ENCODE measurements at regions not wholly inside any gene's neighbourhood (a gene's known extent, or its start where the extent isn't known, plus 50 kb on each side); places are given as distances from the start of the nearest gene placed in this dataset.
"Not testable (repeated sequence)": the region's sequence is repeated elsewhere in the genome, so short reads cannot be mapped to it uniquely, and the experiment has no call there.

GRCh38 chr2:89291717-89292298 is 600.3 kb downstream of the RPIA start:
- not testable (repeated sequence) for H3K9me3 ChIP-seq (ENCODE audit: control insufficient read depth, low read depth, low read length); H3K18ac ChIP-seq (ENCODE audit: insufficient read length, low read depth, low read length); H3K4me2 ChIP-seq (ENCODE audit: insufficient read depth, insufficient read length, low read length); H2AFZ ChIP-seq (ENCODE audit: low read length); H3K4ac ChIP-seq (ENCODE audit: low read depth, low read length); H2BK15ac ChIP-seq (ENCODE audit: low read depth, low read length); H3K27me3 ChIP-seq (ENCODE audit: insufficient read depth, low read length); H2BK5ac ChIP-seq (ENCODE audit: insufficient read length, low read length); H3K36me3 Mint-ChIP-seq (ENCODE audit: insufficient read depth in 1 of 3, low read depth in 3 of 3); DNase-seq; H2BK120ac ChIP-seq (ENCODE audit: low read depth, low read length, poor library complexity, severe bottlenecking); H2AK5ac ChIP-seq (ENCODE audit: insufficient read length, low read length); H3K23me2 ChIP-seq (ENCODE audit: insufficient read length, low read depth, low read length, poor library complexity, severe bottlenecking); H4K91ac ChIP-seq (ENCODE audit: insufficient read length, low read depth, low read length); H4K20me1 ChIP-seq (ENCODE audit: control insufficient read depth, insufficient read depth, insufficient read length); H3K79me2 ChIP-seq (ENCODE audit: insufficient read depth, low read length); H3K9ac ChIP-seq (ENCODE audit: extremely low read depth, insufficient read length, low read length); H2BK20ac ChIP-seq (ENCODE audit: low read depth, low read length, poor library complexity, severe bottlenecking); H3K9me3 Mint-ChIP-seq; H4K5ac ChIP-seq (ENCODE audit: insufficient read length, low read depth, low read length); H3K14ac ChIP-seq (ENCODE audit: insufficient read depth, low read length); H4K8ac ChIP-seq (replicated peaks; ENCODE audit: insufficient read length, low read depth, low read length); H3K56ac ChIP-seq (ENCODE audit: insufficient read length, low read depth, low read length); H3K4me1 ChIP-seq (ENCODE audit: insufficient read depth, low read length); H3K27ac ChIP-seq (ENCODE audit: insufficient read length, low read depth, low read length); H3K4me1 Mint-ChIP-seq; H3K27me3 Mint-ChIP-seq (ENCODE audit: low read depth); H3K79me1 ChIP-seq (ENCODE audit: insufficient read depth, low read depth, low read length, poor library complexity, severe bottlenecking); H3K27ac Mint-ChIP-seq; H3K4me3 Mint-ChIP-seq; H3T11ph ChIP-seq (ENCODE audit: low read length); H2BK12ac ChIP-seq (ENCODE audit: insufficient read length, low read depth, low read length); H3K23ac ChIP-seq (ENCODE audit: insufficient read length, low read depth, low read length)
- no CpG with 5 or more reads among the region's 7 CpGs for WGBS (ENCODE audit: extremely low coverage, insufficient read length, low lambda C conversion rate)

- H2BK120ac ChIP-seq (ENCODE audit: low read depth, low read length, poor library complexity, severe bottlenecking); H3K27me3 Mint-ChIP-seq (ENCODE audit: low read depth); H3K4ac ChIP-seq (ENCODE audit: low read depth, low read length); H3K27me3 ChIP-seq (ENCODE audit: insufficient read depth, low read length); H3T11ph ChIP-seq (ENCODE audit: low read length); H4K20me1 ChIP-seq (ENCODE audit: control insufficient read depth, insufficient read depth, insufficient read length); H3K23me2 ChIP-seq (ENCODE audit: insufficient read length, low read depth, low read length, poor library complexity, severe bottlenecking); H3K79me1 ChIP-seq (ENCODE audit: insufficient read depth, low read depth, low read length, poor library complexity, severe bottlenecking); H3K23ac ChIP-seq (ENCODE audit: insufficient read length, low read depth, low read length); H3K9me3 Mint-ChIP-seq; H3K4me2 ChIP-seq (ENCODE audit: insufficient read depth, insufficient read length, low read length); H3K4me1 Mint-ChIP-seq; H2AK5ac ChIP-seq (ENCODE audit: insufficient read length, low read length); H3K36me3 Mint-ChIP-seq (ENCODE audit: insufficient read depth in 1 of 3, low read depth in 3 of 3); H3K4me1 ChIP-seq (ENCODE audit: insufficient read depth, low read length); H3K27ac ChIP-seq (ENCODE audit: insufficient read length, low read depth, low read length); H4K5ac ChIP-seq (ENCODE audit: insufficient read length, low read depth, low read length); DNase-seq; H2BK5ac ChIP-seq (ENCODE audit: insufficient read length, low read length); H3K9me3 ChIP-seq (ENCODE audit: control insufficient read depth, low read depth, low read length); H4K91ac ChIP-seq (ENCODE audit: insufficient read length, low read depth, low read length); H3K9ac ChIP-seq (ENCODE audit: extremely low read depth, insufficient read length, low read length); H2BK20ac ChIP-seq (ENCODE audit: low read depth, low read length, poor library complexity, severe bottlenecking); H3K18ac ChIP-seq (ENCODE audit: insufficient read length, low read depth, low read length); H3K56ac ChIP-seq (ENCODE audit: insufficient read length, low read depth, low read length); H3K79me2 ChIP-seq (ENCODE audit: insufficient read depth, low read length); H3K14ac ChIP-seq (ENCODE audit: insufficient read depth, low read length); H2BK12ac ChIP-seq (ENCODE audit: insufficient read length, low read depth, low read length); H3K4me3 Mint-ChIP-seq; H4K8ac ChIP-seq (replicated peaks; ENCODE audit: insufficient read length, low read depth, low read length); H2BK15ac ChIP-seq (ENCODE audit: low read depth, low read length); H3K27ac Mint-ChIP-seq; H2AFZ ChIP-seq (ENCODE audit: low read length): not testable (repeated sequence)
- no CpG with 5 or more reads among the region's 4 CpGs for WGBS (ENCODE audit: extremely low coverage, insufficient read length, low lambda C conversion rate)
These were observed 601.9 kb downstream of the RPIA start for GRCh38 chr2:89293399-89293798.
